Naive thymus-derived CD4-positive, alpha-beta T cell (primary cell): ENCODE measurements at regions not wholly inside any gene's neighbourhood (a gene's known extent, or its start where the extent isn't known, plus 50 kb on each side); places are given as distances from the start of the nearest gene placed in this dataset.

Experiments used
- ATAC-seq: fragments of 150-1000 bp; cut with Tn5 transposase; 2 replicates; pipeline ENCODE4 v1.10.0; 2021; ENCODE audit warnings: mild to moderate bottlenecking, moderate library complexity
- CTCF ChIA-PET: fragments of 350-600 bp; sonication (Branson Sonifier 250); formaldehyde crosslinking; loops from one replicate; lab custom pipeline; 2021; ENCODE audit warnings: antibody characterized with exemption; lab: Charles Lee
- POLR2A ChIA-PET: fragments of 350-600 bp; sonication (Branson Sonifier 250); formaldehyde crosslinking; loops from one replicate; lab custom pipeline; 2021; ENCODE audit warnings: antibody characterized with exemption, inconsistent platforms; lab: Charles Lee
- DNase-seq, 9 donors: peaks; one replicate each; pipeline versions ENCODE4 v3.0.0 to v3.0.0-alpha.2; 2020 to 2022; ENCODE audit warnings: mixed read lengths in 1 of 9
- H3K27ac ChIP-seq: one replicate; pipeline ENCODE4 v1.7.0; 2013; ENCODE audit warnings: mild to moderate bottlenecking, low read depth, low read length, moderate library complexity
- H3K27me3 ChIP-seq, 2 donors: one replicate each; pipeline ENCODE4 v1.7.0; 2013; ENCODE audit warnings: low read length in 2 of 2, mild to moderate bottlenecking in 2 of 2, moderate library complexity in 2 of 2; ENCODE audit not compliant: control insufficient read depth in 2 of 2, insufficient read depth in 2 of 2
- H3K36me3 ChIP-seq, 3 experiments: 1 replicate in 2 of 3; 2 replicates in 1 of 3; pipeline ENCODE4 v1.7.0; 2013; ENCODE audit warnings: low read length in 3 of 3, mild to moderate bottlenecking in 3 of 3, moderate library complexity in 1 of 3; ENCODE audit not compliant: insufficient read depth in 3 of 3, control insufficient read depth in 2 of 3
- H3K4me1 ChIP-seq, 2 donors: one replicate each; pipeline ENCODE4 v1.7.0; 2013; ENCODE audit warnings: low read length in 2 of 2, mild to moderate bottlenecking in 2 of 2, moderate library complexity in 1 of 2; ENCODE audit not compliant: control insufficient read depth in 2 of 2, insufficient read depth in 2 of 2
- H3K4me3 ChIP-seq: 2 replicates; pipeline ENCODE4 v1.7.0; 2013; ENCODE audit warnings: mild to moderate bottlenecking, low read length
- H3K9me3 ChIP-seq, 3 experiments: 1 replicate in 2 of 3; 2 replicates in 1 of 3; pipeline ENCODE4 v1.7.0; 2013; ENCODE audit warnings: low read length in 3 of 3; ENCODE audit not compliant: control insufficient read depth in 2 of 3
- H3K27ac Mint-ChIP-seq, 9 donors: one replicate each; pipeline ENCODE4 v1.8.0; 2020 to 2022; ENCODE audit warnings: mixed read lengths in 9 of 9, mild to moderate bottlenecking in 8 of 9, moderate library complexity in 5 of 9, inconsistent platforms in 2 of 9
- H3K27me3 Mint-ChIP-seq, 5 donors: one replicate each; pipeline ENCODE4 v1.8.0; 2021 to 2022; ENCODE audit warnings: mixed read lengths in 5 of 5, mild to moderate bottlenecking in 1 of 5
- H3K36me3 Mint-ChIP-seq, 5 donors: one replicate each; pipeline ENCODE4 v1.8.0; 2020 to 2022; ENCODE audit warnings: mixed read lengths in 5 of 5, mild to moderate bottlenecking in 3 of 5, inconsistent platforms in 1 of 5
- H3K4me1 Mint-ChIP-seq, 7 donors: one replicate each; pipeline ENCODE4 v1.8.0; 2020 to 2022; ENCODE audit warnings: mixed read lengths in 7 of 7, mild to moderate bottlenecking in 3 of 7, inconsistent platforms in 1 of 7
- H3K4me3 Mint-ChIP-seq, 10 donors: one replicate each; pipeline ENCODE4 v1.8.0; 2020 to 2022; ENCODE audit warnings: mild to moderate bottlenecking in 10 of 10, mixed read lengths in 10 of 10, moderate library complexity in 6 of 10, inconsistent platforms in 2 of 10
- H3K9me3 Mint-ChIP-seq, 11 donors: one replicate each; pipeline ENCODE4 v1.8.0; 2020 to 2022; ENCODE audit warnings: mixed read lengths in 11 of 11, mild to moderate bottlenecking in 4 of 11, inconsistent platforms in 1 of 11, moderate library complexity in 1 of 11
- intact Hi-C, 2 donors: fragments of 100-400 bp; cut with micrococcal nuclease; formaldehyde crosslinking; loops; one replicate each; pipeline ENCODE4 v1.15.1; 2023

DNA sequence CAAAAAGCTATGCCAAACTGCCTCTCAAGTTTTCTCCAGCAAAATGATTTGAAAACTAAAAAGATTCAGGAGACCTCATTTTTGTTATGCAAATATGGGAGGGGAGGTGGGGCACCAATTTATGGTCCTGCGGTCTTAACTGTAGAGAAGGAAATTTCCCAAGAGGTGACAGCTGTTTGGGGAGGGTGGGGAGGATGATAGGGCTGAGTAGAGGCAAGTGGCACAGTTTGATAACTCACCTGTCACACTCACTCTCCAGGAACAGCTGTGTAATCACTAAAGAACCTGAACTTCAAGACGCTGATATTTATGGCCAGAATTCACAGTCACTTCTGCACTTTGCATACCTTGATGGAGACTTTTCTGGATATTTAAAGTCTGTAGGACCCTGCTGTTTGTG is 232.9 kb upstream of the STARD13 start:
- H3K27me3 Mint-ChIP-seq: peaks cover 0 to 5% (median 5%) of the 10 kb centered on the region in 5 donors
- intact Hi-C loops: no loop called here
- Histone ChIP-seq H3K27me3 (no peaks in the 10 kb centered on the region), H3K36me3 (no peaks in the 10 kb centered on the region), H3K27ac (no peak overlapping the region), H3K9me3 (no peaks in the 10 kb centered on the region), H3K4me3 (no peak overlapping the region), H3K4me1 (no peaks in the 10 kb centered on the region)
- H3K4me3 Mint-ChIP-seq: no peak overlapping the region
- no peaks in the 10 kb centered on the region for H3K4me1 Mint-ChIP-seq
- peaks cover 0 to 1% (median 0%) of the 10 kb centered on the region in 5 donors for H3K36me3 Mint-ChIP-seq
- ChIA-PET CTCF (no interaction called here), POLR2A (no interaction called here)
- DNase-seq (no peak), ATAC-seq (no peak)
- no peaks in the 10 kb centered on the region for H3K9me3 Mint-ChIP-seq
- no peak overlapping the region for H3K27ac Mint-ChIP-seq

DNA sequence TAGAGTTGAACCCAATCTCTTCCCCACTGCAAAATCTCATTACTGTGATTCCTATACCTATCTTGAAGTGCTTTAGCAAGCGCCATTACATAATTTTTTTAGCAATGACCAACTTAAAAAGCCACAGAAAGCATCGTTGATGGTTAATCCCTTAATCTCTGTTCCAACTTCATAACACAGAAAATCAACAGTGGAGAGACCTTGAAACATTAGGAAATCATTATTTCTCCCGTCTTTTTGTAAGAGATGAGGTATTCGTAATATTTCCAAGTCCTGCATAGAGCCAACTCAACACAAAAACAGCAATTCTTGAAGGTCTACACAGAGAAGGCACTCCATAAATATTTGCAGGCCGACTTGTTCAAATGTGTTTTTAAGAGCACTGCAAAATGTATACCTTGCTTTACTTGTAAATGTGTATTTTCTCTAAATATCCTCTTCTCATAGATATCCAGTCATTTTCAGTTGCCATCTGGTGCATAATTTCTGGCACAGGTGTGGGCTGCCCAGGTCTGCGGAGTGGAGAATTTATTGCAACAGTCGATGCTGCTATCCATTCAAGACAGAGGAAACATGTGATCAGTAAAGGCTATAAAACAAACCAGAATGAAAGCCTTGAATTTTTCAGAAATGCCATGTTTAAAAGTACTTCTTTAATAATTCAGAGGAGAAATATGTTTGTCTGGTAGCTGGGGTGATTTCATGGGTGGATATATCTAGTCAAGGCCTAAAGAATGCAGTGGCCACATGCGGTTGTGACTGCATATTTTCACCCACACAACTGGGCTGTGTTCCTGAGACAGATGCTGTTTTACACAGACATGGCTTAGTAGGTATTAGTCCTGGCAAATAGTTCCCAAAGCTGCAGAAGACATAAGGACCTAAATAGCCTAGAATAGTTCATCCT is 234.3 kb upstream of the STARD13 start:
- no peaks in the 10 kb centered on the region for H3K9me3 Mint-ChIP-seq
- no peak overlapping the region for H3K27ac Mint-ChIP-seq

DNA sequence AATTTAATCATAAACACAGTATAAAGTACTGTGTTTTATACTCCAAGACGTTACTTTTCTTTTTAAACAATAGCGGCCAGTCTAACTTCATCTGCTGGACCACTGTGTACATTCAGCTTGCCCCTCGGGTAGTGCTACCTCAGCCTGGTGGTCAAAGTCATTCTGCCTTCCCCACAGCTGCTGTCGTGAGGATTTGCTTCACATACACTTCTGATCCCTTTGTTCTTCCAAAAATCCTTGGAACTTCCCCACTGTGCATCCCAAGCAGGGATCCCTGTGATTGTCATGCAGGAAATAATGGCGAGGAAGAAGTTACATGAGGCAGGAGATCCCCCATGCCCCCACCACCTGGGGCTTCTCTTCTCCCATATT is 234.9 kb upstream of the STARD13 start:
- intact Hi-C loops: no loop called here
- no peak overlapping the region for H3K4me3 Mint-ChIP-seq
- peaks cover 0 to 1% (median 0%) of the 10 kb centered on the region in 5 donors for H3K36me3 Mint-ChIP-seq
- no peaks in the 10 kb centered on the region for H3K9me3 Mint-ChIP-seq
- H3K27ac Mint-ChIP-seq: no peak overlapping the region
- H3K9me3 ChIP-seq: no peaks in the 10 kb centered on the region
- ATAC-seq: no peak
- H3K4me1 Mint-ChIP-seq: no peaks in the 10 kb centered on the region
- no peaks in the 10 kb centered on the region for H3K27me3 Mint-ChIP-seq
- no peak overlapping the region for H3K27ac ChIP-seq
- DNase-seq: no peak
- H3K27me3 ChIP-seq: no peaks in the 10 kb centered on the region
- POLR2A ChIA-PET: no interaction called here
- no peaks in the 10 kb centered on the region for H3K4me1 ChIP-seq
- H3K36me3 ChIP-seq: no peaks in the 10 kb centered on the region
- CTCF ChIA-PET: no interaction called here
- H3K4me3 ChIP-seq: no peak overlapping the region

More for the DNA sequence above, 234.3 kb upstream of the STARD13 start:
- H3K4me1 Mint-ChIP-seq: no peaks in the 10 kb centered on the region
- Histone ChIP-seq H3K9me3 (no peaks in the 10 kb centered on the region), H3K27me3 (no peaks in the 10 kb centered on the region), H3K4me3 (no peak overlapping the region), H3K36me3 (no peaks in the 10 kb centered on the region), H3K27ac (no peak overlapping the region), H3K4me1 (no peaks in the 10 kb centered on the region)
- H3K27me3 Mint-ChIP-seq: no peaks in the 10 kb centered on the region
- CTCF ChIA-PET: no interaction called here
- DNase-seq (no peak), ATAC-seq (no peak)
- intact Hi-C loops: no loop called here
- H3K36me3 Mint-ChIP-seq: peaks cover 0 to 1% (median 0%) of the 10 kb centered on the region in 5 donors
- POLR2A ChIA-PET: no interaction called here
- no peak overlapping the region for H3K4me3 Mint-ChIP-seq

DNA sequence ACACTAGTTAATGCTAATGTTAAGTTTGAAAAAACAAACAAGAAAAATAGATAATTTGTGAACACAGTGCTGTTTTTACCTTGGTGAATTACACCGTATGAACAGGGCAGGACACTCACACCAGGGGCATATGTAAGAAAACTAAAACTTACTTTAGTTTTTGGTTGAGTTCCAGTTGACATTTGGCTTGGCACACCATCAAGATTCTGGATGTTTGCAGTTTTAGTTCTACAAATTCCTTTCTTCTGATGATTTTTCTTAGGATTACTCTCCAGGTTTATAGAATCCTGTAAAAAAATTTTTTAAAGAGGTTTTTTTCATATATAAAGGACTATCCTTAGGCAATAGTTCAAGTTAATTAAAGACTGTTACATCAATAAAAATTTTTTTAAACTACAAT is 238.5 kb upstream of the STARD13 start:
- no peak overlapping the region for H3K27ac Mint-ChIP-seq
- ATAC-seq: no peak

DNA sequence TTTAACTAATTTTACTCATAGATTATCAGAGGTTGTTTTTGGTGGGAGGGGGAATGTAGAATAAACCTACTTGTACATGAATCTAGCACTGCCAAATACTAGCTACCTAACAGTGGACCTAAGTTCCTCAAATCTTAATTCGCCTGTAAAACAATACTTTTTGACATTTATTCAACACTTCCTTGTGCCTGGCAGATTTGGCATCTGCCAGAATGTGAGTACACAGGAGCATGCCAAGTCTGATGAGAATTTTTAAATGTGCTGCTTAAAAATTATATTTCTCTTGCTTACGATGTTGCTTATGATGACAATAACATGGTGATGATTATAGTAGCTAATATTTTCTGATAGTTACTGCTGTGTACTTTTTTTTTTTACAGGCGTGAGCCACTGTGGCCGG is 240.2 kb upstream of the STARD13 start:
- Mint-ChIP-seq H3K27ac (no peak overlapping the region), H3K4me1 (peaks cover 0 to 12% (median 9%) of the 10 kb centered on the region in 7 donors), H3K27me3 (peaks cover 0 to 10% (median 0%) of the 10 kb centered on the region in 5 donors), H3K36me3 (no peaks in the 10 kb centered on the region), H3K9me3 (no peaks in the 10 kb centered on the region), H3K4me3 (no peak overlapping the region)
- Histone ChIP-seq H3K4me3 (no peak overlapping the region), H3K27ac (no peak overlapping the region), H3K4me1 (peaks cover 5% of the 10 kb centered on the region in 2 donors), H3K36me3 (no peaks in the 10 kb centered on the region), H3K9me3 (no peaks in the 10 kb centered on the region), H3K27me3 (no peaks in the 10 kb centered on the region)
- ChIA-PET CTCF (interaction anchor here (0.6 kb wide), 1 partner anchor 462 kb away, joined by 3 read pairs; no protein-coding TSS in a partner anchor), POLR2A (interaction anchor here (1.5 kb wide), 1 partner anchor 17 kb away, joined by 4 read pairs; no protein-coding TSS in a partner anchor)
- ATAC-seq (no peak), DNase-seq (no peak)
- intact Hi-C loops: no loop called here

More for the DNA sequence above, 238.5 kb upstream of the STARD13 start:
- H3K4me3 ChIP-seq: no peak overlapping the region
- intact Hi-C loops: no loop called here
- H3K36me3 Mint-ChIP-seq: no peaks in the 10 kb centered on the region
- H3K4me1 ChIP-seq: peaks cover 5% of the 10 kb centered on the region in 2 donors
- H3K9me3 Mint-ChIP-seq: no peaks in the 10 kb centered on the region
- H3K9me3 ChIP-seq: no peaks in the 10 kb centered on the region
- ChIA-PET CTCF (no interaction called here), POLR2A (no interaction called here)
- H3K27me3 Mint-ChIP-seq: peaks cover 0 to 3% (median 0%) of the 10 kb centered on the region in 5 donors
- no peaks in the 10 kb centered on the region for H3K36me3 ChIP-seq
- no peak overlapping the region for H3K27ac ChIP-seq
- no peak for DNase-seq
- H3K4me3 Mint-ChIP-seq: no peak overlapping the region
- H3K4me1 Mint-ChIP-seq: peaks cover 0 to 12% (median 9%) of the 10 kb centered on the region in 7 donors
- H3K27me3 ChIP-seq: no peaks in the 10 kb centered on the region

DNA sequence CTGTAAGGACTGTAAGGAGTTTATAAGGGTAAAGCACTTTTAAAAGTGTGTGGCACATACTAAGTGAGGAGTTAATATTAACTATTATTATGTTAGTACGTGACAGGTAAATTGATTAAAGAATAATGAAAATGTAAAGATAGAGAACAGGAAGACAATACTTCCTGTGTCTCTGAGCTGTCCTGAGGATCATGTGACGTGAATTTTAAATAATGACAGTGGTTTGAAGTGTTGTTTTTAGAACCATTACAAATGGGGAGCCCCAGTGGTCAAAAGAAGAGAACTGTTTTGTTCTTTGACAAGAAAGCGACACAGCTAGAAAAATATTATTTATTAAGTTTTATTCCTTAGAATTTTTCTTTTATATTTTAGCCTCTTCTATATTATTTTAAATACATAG is 241.2 kb upstream of the STARD13 start:
- POLR2A ChIA-PET: interaction anchor here (0.6 to 1.5 kb wide), 2 partner anchors 16 to 103 kb away, joined by 4 read pairs; no protein-coding TSS in a partner anchor
- peaks cover 0 to 4% (median 0%) of the 10 kb centered on the region in 5 donors for H3K36me3 Mint-ChIP-seq
- no peak overlapping the region for H3K27ac Mint-ChIP-seq
- no peaks in the 10 kb centered on the region for H3K27me3 ChIP-seq
- no peak overlapping the region for H3K4me3 ChIP-seq
- intact Hi-C loops: no loop called here
- H3K4me1 Mint-ChIP-seq: peaks cover 0 to 12% (median 9%) of the 10 kb centered on the region in 7 donors
- H3K9me3 ChIP-seq: no peaks in the 10 kb centered on the region
- peaks cover 0 to 3% (median 0%) of the 10 kb centered on the region in 11 donors for H3K9me3 Mint-ChIP-seq
- no peak overlapping the region for H3K27ac ChIP-seq
- no peak for ATAC-seq
- H3K4me3 Mint-ChIP-seq: peak overlapping the region in 5 of 10 donors; percentile 21 to 49 (median 44)
- peaks cover 0 to 10% (median 4%) of the 10 kb centered on the region in 5 donors for H3K27me3 Mint-ChIP-seq
- H3K4me1 ChIP-seq: peaks cover 5% of the 10 kb centered on the region in 2 donors
- no peak for DNase-seq
- H3K36me3 ChIP-seq: no peaks in the 10 kb centered on the region
- CTCF ChIA-PET: no interaction called here
